GM19023 (cell line): ENCODE measurements at regions not wholly inside any gene's neighbourhood (a gene's known extent, or its start where the extent isn't known, plus 50 kb on each side); places are given as distances from the start of the nearest gene placed in this dataset.
"Not testable (repeated sequence)": the region's sequence is repeated elsewhere in the genome, so short reads cannot be mapped to it uniquely, and the experiment has no call there.

ENCODE experiments used
- ATAC-seq: cut with Tn5 transposase; IDR thresholded peaks from one replicate; pipeline ENCODE4 v1.9.1; 2021; ENCODE audit warnings: mild to moderate bottlenecking, moderate library complexity; ENCODE audit not compliant: unreplicated experiment

DNA sequence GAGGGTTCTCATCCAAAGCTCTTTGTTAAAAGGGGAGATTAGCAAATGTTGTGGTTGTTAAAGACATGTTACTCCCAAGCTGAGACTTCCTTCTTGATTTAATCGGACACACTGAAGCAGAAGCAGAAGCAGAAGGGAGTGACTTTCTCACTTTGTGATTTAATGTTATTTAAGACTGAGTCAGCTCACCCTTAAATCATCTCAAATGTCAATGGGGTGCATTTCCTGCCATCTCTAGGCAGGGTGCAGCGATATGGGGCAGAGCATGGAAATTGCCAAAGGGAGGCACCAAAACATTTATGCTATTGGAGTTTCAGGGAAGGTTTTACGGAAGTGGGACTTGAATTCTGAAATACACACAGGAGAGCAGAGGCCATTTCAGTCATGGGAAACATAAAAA, 283.6 kb downstream of the ABCC12 start:
- no peak for ATAC-seq

- ATAC-seq: no peak
Measured at GRCh38 chr16:47866423-47866822, 289.4 kb downstream of the ABCC12 start.

DNA sequence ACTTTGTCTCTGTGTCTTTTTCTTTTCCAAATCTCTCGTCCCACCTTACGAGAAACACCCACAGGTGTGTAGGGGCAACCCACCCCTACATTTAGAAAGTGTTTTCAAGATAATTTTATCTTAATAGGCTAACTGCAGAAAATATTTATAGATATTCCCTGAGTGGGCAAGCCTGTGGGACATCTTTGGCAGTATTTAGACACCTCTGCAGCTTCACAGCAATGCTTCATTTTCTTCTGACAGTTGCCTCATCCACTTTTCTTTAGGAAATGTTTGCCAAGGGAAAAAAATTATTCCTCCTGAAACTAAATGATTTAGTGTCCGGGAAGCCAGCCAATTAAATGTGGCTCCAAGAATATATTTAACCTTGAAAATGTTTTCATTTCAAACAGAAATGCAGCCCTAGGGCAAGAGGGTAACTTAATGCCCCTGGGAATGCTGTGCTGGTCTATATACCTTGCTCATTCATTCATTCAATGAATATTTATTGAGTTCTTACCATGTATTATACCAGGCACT, 290.4 kb downstream of the ABCC12 start:
- no peak for ATAC-seq

DNA sequence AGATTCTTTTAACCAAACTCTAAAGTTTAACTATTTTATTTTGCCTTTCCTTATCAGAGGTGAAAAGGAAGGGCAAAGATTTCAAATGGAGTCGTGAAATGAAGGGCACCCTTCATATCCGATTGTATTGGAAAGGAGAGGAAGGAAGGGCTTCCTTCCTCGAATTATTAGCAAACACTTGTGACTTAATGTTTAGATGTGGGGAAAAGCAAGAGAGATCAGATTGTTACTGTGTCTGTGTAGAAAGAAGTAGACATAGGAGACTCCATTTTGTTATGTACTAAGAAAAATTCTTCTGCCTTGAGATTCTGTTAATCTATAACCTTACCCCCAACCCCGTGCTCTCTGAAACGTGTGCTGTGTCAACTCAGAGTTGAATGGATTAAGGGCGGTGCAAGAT, 291.5 kb downstream of the ABCC12 start:
- not testable (repeated sequence) for ATAC-seq

DNA sequence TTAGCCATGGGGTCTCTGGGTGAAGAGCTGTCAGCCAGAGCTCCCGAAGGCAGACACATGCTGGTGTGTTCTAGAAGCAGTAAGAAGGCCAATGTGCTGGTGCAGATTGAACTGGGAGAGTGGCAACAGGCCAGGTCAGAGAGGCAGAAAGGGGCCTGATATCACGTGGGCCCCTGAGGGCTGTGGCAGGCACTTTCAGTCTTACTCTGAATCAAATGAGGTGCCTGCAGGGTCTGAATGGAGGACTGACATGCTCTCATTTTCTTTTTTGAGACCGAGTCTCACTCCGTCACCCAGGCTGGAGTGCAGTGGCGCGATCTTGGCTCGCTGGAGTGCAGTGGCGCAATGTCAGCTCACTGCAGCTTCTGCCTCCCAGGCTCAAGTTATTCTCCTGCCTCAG, 293.8 kb downstream of the ABCC12 start:
- ATAC-seq: no peak

- ATAC-seq: no peak
Measured at GRCh38 chr16:47858333-47858982, 297.3 kb downstream of the ABCC12 start.

GRCh38 chr16:47855431-47855830, 300.4 kb downstream of the ABCC12 start:
- ATAC-seq: no peak

GRCh38 chr16:47854737-47855136, 301.1 kb downstream of the ABCC12 start:
- ATAC-seq: no peak

DNA sequence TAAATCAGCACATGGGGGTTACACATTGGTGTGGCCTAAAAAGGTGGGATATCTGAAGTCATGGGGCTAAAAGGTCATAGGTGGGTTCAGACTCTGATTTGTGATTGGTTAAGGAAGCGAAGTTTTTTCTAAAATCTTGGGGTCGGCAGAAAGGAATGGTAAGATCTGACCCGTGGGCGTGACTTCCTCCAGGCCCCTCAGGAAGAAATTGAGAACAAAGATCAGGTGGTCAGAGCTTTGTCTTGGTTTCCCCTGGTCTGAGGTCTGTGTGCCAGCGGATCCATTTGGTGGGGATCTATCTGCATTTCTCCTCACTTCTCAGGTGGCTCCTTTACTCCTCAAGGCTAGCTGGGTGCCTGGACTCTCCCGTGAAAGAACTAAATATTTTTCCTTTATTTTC, 302.8 kb downstream of the ABCC12 start:
- ATAC-seq: no peak

DNA sequence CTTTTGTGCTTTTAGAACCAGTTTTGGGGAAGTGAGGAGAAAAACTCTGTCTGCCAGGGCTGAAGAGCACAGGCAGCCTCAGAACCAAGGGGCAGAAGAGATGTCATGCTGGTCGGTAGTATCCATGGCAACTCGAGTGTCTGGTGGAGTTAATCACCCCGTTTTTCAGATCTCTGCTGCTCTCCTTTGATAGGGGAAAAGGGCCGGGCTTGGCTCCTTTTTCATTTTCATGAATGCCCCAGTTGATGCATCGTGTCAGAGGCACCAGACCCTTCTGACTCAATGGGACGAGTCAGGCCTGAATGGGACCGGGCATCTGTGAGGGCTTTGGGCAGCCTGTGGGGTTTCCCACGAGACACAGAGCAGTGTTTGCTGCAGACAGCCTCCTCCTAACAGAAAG, 304.6 kb downstream of the ABCC12 start:
- no peak for ATAC-seq

GRCh38 chr16:47849736-47850135, 306.1 kb downstream of the ABCC12 start:
- no peak for ATAC-seq

- ATAC-seq: no peak
Measured at GRCh38 chr16:47848421-47849109, 307.2 kb downstream of the ABCC12 start.

DNA sequence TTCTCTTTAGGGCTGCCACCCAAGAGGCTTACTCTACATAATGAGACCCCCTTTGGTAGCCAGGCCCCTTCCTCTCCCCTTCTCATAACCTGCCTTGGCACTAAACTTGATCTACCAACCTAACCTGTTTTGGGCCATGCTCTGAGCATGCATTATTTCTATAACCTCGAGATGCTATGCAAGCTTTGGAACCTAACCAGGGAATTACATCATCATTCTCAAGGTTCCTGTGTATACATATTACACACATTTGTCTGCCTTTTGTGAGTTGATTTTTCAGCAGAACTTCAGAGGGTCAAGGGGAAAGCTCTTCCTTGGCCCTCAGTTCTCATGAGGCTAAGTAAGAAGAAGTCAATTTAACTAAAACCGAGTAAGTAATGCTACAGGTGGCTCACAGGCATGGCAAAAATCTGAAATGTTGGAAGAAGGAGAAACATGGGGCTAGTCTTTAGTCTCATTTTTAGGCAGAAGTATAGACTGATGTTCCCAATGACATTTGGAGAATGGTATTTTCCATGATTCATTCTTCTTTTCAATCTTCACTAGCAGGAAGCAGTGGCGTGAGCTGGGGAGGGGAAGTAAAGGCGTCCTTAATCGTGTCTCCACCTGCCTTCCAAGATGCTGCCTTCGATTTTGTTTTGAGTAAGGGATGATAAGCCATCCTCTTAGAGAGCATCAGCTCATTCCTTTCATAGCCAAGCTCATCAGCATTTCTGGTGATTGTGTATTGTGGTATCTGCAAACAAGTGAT, 308.4 kb downstream of the ABCC12 start:
- no peak for ATAC-seq

DNA sequence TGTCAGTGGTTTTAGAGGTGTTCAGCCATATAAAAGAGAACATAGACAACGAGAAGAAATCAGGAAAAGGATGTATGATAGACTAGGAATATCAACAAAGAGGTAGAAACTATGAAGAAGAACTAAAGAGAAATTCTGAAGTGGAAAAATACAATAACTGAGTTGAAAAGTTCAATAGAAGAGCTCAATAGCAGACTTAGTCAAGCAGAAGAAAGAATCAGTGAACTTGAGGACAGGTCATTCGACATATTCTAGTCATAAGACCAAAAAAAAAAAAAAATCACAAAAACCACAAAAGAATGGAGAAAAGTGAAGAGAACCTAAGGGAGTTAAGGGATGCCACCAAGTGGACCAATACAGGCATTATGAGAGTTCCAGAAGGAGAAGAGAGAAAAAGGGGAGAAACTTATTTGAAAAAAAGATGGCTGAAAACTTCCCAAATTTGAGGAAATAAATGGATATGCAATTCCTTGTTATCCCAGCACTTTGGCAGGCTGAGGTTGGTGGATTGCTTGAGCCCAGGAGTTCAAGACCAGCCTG, 321.2 kb downstream of the ABCC12 start:
- no peak for ATAC-seq

DNA sequence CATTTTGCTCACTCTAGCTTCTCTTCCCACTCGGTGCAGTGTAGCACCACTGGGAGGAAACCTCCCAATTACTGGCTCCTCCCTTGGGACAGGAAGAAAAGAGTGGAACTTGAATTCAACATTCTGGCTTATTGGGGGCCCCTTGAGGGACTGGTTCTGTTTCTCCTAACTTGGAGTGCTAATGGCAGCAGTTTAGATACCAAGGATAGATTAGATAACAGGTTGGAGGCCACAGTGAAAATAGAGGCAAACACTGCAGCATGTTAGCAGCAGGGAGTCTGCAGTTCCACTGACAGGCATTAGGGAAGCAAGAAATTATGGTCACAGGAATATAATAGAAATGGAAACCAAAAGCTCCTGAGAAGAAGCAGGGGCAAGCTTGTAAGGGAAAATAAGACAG, 322.0 kb downstream of the ABCC12 start:
- no peak for ATAC-seq

DNA sequence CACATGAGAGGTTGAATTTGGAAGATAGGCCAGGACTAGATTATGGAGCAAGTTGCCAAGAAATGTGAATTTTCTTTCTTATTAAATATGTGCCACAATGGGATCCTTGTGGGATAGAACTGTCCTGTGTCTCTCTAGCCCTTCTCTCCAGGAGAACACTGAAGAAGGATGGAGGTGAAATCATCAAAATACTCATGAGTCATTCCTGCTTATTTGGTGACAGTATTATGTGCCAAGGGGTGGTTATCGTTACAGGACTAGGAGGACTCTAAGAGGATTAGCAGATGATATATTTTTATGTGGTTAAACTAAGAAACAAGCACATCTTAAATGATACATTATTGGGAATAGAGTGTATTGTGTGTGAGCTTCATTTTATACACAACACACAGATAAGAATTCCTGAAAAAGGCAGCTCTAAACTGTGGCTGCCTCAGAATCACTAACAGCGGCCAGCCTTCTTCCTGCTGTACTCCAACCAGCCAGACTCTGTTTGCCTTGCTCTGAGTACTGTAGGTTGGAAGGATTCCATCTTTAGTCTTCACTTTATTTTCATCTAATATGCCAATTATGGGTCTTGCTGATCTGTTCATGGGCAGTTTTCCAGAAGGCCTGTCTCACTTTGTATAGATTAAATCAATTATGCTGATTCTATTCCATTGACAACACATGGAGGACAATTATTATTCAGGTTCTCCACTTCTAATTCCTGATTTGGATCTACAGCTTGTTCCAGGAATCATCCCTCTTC, 325.8 kb downstream of the ABCC12 start:
- ATAC-seq: no peak

DNA sequence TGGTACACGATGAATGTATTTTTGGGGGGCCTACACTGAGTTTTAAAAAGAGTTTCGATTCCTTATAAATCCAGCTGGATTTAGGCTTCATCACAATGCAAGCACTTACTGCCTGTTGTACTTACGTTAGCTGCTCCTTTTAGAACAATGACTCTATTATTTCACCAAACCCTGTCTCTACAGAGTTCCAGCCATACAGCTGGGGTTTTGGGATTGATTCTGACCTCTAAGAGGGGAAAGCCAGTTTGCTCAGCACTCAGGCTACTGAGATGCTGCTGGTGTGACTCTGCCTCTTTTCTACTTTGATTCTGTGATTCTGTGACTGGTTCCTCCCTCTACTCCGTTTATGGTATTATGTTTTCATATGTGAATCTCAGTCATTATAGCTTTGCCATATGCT, 329.7 kb downstream of the ABCC12 start:
- no peak for ATAC-seq

GRCh38 chr16:47817048-47817447, 338.7 kb downstream of the ABCC12 start:
- no peak for ATAC-seq

GRCh38 chr16:47816511-47816910, 339.3 kb downstream of the ABCC12 start:
- ATAC-seq: no peak

- ATAC-seq: no peak
Measured at GRCh38 chr16:47815655-47816054, 340.1 kb downstream of the ABCC12 start.

DNA sequence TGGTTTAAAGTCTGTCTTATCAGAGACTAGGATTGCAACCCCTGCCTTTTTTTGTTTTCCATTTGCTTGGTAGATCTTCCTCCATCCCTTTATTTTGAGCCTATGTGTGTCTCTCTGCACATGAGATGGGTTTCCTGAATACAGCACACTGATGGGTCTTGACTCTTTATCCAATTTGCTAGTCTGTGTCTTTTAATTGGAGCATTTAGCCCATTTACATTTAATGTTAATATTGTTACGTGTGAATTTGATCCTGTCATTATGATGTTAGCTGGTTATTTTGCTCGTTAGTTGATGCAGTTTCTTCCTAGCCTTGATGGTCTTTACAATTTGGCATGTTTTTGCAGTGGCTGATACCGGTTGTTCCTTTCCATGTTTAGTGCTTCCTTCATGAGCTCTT, 344.0 kb downstream of the ABCC12 start:
- not testable (repeated sequence) for ATAC-seq
